ENCODE measurements at regions not wholly inside any gene's neighbourhood (a gene's known extent, or its start where the extent isn't known, plus 50 kb on each side); places are given as distances from the start of the nearest gene placed in this dataset.
A peak's percentile ranks its signal among the peaks of the same experiment; 100 is the strongest.

DNA sequence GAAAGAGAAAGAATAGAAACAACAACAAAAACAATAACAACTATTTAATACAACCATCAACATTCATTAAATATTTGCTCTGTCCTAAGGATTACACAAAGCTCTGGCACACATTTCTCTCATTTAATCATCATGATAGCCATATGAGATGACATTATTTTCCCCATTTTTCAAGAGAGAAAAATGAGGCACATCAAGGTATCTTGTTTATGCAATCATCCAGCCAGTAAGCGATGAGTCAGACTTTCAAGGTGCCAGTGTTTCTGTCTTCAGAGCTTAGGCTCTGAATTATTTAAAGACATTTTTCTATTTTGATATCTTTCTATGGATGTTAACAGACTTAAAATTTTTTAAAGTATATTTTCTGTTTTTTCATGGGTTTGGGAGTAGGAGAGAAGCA is 541.8 kb upstream of the SMIM31 start:
- no peaks in the 10 kb centered on the region for H3K27me3 ChIP-seq (replicated peaks)
- in situ Hi-C loops (cut with HindIII; ENCODE audit: low pct_ligation_motif_present, low sequenced_read_pairs), result no loop called here
- no peaks in the 10 kb centered on the region for H3K36me3 ChIP-seq (replicated peaks)
- H3K27ac ChIP-seq, result no peak overlapping the region
- DNase-seq, result no peak
- H3K4me3 ChIP-seq (ENCODE audit: low read depth, low read length), result no peak overlapping the region
- TF ChIP-seq, protein P1, sequence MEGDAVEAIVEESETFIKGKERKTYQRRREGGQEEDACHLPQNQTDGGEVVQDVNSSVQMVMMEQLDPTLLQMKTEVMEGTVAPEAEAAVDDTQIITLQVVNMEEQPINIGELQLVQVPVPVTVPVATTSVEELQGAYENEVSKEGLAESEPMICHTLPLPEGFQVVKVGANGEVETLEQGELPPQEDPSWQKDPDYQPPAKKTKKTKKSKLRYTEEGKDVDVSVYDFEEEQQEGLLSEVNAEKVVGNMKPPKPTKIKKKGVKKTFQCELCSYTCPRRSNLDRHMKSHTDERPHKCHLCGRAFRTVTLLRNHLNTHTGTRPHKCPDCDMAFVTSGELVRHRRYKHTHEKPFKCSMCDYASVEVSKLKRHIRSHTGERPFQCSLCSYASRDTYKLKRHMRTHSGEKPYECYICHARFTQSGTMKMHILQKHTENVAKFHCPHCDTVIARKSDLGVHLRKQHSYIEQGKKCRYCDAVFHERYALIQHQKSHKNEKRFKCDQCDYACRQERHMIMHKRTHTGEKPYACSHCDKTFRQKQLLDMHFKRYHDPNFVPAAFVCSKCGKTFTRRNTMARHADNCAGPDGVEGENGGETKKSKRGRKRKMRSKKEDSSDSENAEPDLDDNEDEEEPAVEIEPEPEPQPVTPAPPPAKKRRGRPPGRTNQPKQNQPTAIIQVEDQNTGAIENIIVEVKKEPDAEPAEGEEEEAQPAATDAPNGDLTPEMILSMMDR (IDR thresholded peaks at IDR 0.05; ENCODE audit: low read depth, low read length, missing control alignments), result no peak

DNA sequence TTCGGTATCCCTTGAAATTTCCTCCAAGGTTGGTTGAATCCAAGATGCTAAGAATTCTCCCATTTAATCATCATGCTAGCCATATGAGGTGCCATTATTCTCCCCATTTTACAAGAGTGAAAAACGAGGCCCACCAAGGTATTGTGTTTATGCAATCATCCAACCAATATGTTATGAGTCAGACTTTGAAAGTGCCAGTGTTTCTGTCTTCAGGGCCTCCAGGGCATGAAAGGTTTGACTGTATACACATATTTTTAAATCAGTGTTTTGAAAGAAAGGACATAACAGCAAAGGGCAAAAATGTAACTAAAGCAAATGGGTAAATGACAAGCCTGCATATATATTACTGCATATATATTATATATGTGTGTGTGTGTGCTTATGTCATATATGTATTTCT is 541.2 kb upstream of the SMIM31 start:
- Histone ChIP-seq H3K36me3 (replicated peaks) (no peaks in the 10 kb centered on the region), H3K4me3 (ENCODE audit: low read depth, low read length) (no peak overlapping the region), H3K27ac (no peak overlapping the region), H3K27me3 (replicated peaks) (no peaks in the 10 kb centered on the region)
- no peak for DNase-seq
- in situ Hi-C loops (cut with HindIII; ENCODE audit: low pct_ligation_motif_present, low sequenced_read_pairs), result no loop called here
- TF ChIP-seq, protein P1 (IDR thresholded peaks at IDR 0.05; ENCODE audit: low read depth, low read length, missing control alignments), result no peak

- no peak overlapping the region for H3K27ac ChIP-seq
- H3K36me3 ChIP-seq (replicated peaks), result no peaks in the 10 kb centered on the region
- no peaks in the 10 kb centered on the region for H3K27me3 ChIP-seq (replicated peaks)
- in situ Hi-C loops (cut with HindIII; ENCODE audit: low pct_ligation_motif_present, low sequenced_read_pairs), result no loop called here
- no peak for DNase-seq
- TF ChIP-seq, protein P1 (IDR thresholded peaks at IDR 0.05; ENCODE audit: low read depth, low read length, missing control alignments), result no peak
- no peak overlapping the region for H3K4me3 ChIP-seq (ENCODE audit: low read depth, low read length)
Measured at GRCh38 chr4:164215113-164215741, 538.7 kb upstream of the SMIM31 start.

DNA sequence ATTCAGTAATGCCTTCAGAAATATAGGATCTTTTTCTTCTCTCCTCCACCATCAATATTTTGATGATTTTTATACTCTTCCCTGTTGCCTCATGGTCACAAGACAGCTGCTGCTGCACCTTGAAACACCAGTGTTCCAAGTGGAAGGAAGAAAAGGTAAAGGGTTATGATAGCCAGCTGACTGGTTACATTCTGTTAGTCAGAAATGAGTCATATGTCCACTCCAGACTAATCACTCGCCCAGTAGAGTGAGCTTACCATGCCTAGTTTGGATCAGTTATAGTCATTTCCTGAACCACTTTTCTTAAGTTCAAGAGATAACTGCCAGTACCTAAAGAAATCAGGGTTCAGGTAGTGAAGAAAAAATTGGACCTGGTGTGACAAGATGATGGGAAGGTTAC is 532.3 kb upstream of the SMIM31 start:
- Histone ChIP-seq H3K27me3 (replicated peaks) (no peaks in the 10 kb centered on the region), H3K4me3 (ENCODE audit: low read depth, low read length) (no peak overlapping the region), H3K27ac (no peak overlapping the region), H3K36me3 (replicated peaks) (no peaks in the 10 kb centered on the region)
- in situ Hi-C loops (cut with HindIII; ENCODE audit: low pct_ligation_motif_present, low sequenced_read_pairs), result no loop called here
- peak; percentile 7 for DNase-seq
- TF ChIP-seq, protein P1 (IDR thresholded peaks at IDR 0.05; ENCODE audit: low read depth, low read length, missing control alignments), result no peak

GRCh38 chr4:164224871-164225270 is 529.1 kb upstream of the SMIM31 start:
- DNase-seq, result no peak
- TF ChIP-seq, protein P1 (IDR thresholded peaks at IDR 0.05; ENCODE audit: low read depth, low read length, missing control alignments), result no peak
- no peaks in the 10 kb centered on the region for H3K36me3 ChIP-seq (replicated peaks)
- no peak overlapping the region for H3K4me3 ChIP-seq (ENCODE audit: low read depth, low read length)
- no peak overlapping the region for H3K27ac ChIP-seq
- H3K27me3 ChIP-seq (replicated peaks), result no peaks in the 10 kb centered on the region
- in situ Hi-C loops (cut with HindIII; ENCODE audit: low pct_ligation_motif_present, low sequenced_read_pairs), result no loop called here

- TF ChIP-seq, protein P1 (IDR thresholded peaks at IDR 0.05; ENCODE audit: low read depth, low read length, missing control alignments), result no peak
- H3K27me3 ChIP-seq (replicated peaks), result no peaks in the 10 kb centered on the region
- no peak for DNase-seq
- in situ Hi-C loops (cut with HindIII; ENCODE audit: low pct_ligation_motif_present, low sequenced_read_pairs), result no loop called here
- no peak overlapping the region for H3K4me3 ChIP-seq (ENCODE audit: low read depth, low read length)
- H3K36me3 ChIP-seq (replicated peaks), result no peaks in the 10 kb centered on the region
- no peak overlapping the region for H3K27ac ChIP-seq
Measured at GRCh38 chr4:164229255-164229654, 524.7 kb upstream of the SMIM31 start.
